SK-N-SH (cell line): ENCODE measurements at regions not wholly inside any gene's neighbourhood (a gene's known extent, or its start where the extent isn't known, plus 50 kb on each side); places are given as distances from the start of the nearest gene placed in this dataset.

ENCODE experiments used
- CTCF ChIA-PET: fragments of 300-600, 350-600 bp; formaldehyde crosslinking; extraction: SDS; loops from one replicate; lab custom pipeline; 2021; lab: Yijun Ruan, JAX
- POLR2A ChIA-PET: fragments of 350-600 bp; sonication (Branson Sonifier 250); formaldehyde crosslinking; extraction: SDS; loops from one replicate; lab custom pipeline; 2020; ENCODE audit warnings: antibody characterized with exemption, inconsistent platforms; lab: Yijun Ruan, JAX
- DNase-seq: peaks from one replicate; pipeline ENCODE4 v3.0.0; 2012
- H2AFZ ChIP-seq: fragments of 200-600 bp; sonication (generic); 2 replicates; pipeline ENCODE4 v1.8.1; 2016; ENCODE audit warnings: antibody characterized with exemption, mild to moderate bottlenecking, low read depth
- H3F3A ChIP-seq: fragments of 200-600 bp; sonication (generic); replicated peaks from 2 replicates; pipeline ENCODE3; 2016; ENCODE audit warnings: antibody characterized with exemption, mild to moderate bottlenecking; ENCODE audit not compliant: insufficient read depth
- H3K27ac ChIP-seq, 2 experiments: fragments of 200-500 bp in 1 of 2; fragments of 200-600 bp in 1 of 2; sonication (Bioruptor generic) in 1 of 2; sonication (generic), shearing (Covaris generic) in 1 of 2; 2 replicates each; pipeline versions ENCODE4 v1.5.1 to v1.6.1; 2014 to 2016; ENCODE audit warnings: low read depth in 2 of 2, inconsistent platforms in 1 of 2, low read length in 1 of 2, mild to moderate bottlenecking in 1 of 2, mixed read lengths in 1 of 2
- H3K27me3 ChIP-seq: fragments of 200-600 bp; sonication (generic), shearing (Covaris generic); 2 replicates; pipeline ENCODE4 v1.6.1; 2016; ENCODE audit warnings: mixed run types; ENCODE audit not compliant: insufficient read depth
- H3K36me3 ChIP-seq, 2 experiments: fragments of 200-500 bp in 1 of 2; fragments of 200-600 bp in 1 of 2; sonication (Bioruptor generic) in 1 of 2; sonication (generic) in 1 of 2; replicated peaks in 1 of 2; 2 replicates each; pipeline versions ENCODE3 to v1.5.1; 2014 to 2016; ENCODE audit warnings: low read length in 1 of 2, mild to moderate bottlenecking in 1 of 2; ENCODE audit not compliant: insufficient read depth in 2 of 2, control insufficient read depth in 1 of 2
- H3K4me1 ChIP-seq, 2 experiments: fragments of 200-500 bp in 1 of 2; fragments of 200-600 bp in 1 of 2; sonication (Bioruptor generic) in 1 of 2; sonication (generic), shearing (Covaris generic) in 1 of 2; 2 replicates each; pipeline versions ENCODE4 v1.5.1 to v1.6.1; 2014 to 2016; ENCODE audit warnings: low read depth in 1 of 2, low read length in 1 of 2, mixed run types in 1 of 2; ENCODE audit not compliant: insufficient read depth in 2 of 2, control insufficient read depth in 1 of 2
- H3K4me2 ChIP-seq: fragments of 200-600 bp; sonication (generic), shearing (Covaris generic); 2 replicates; pipeline ENCODE4 v1.6.1; 2017; ENCODE audit warnings: mixed run types
- H3K4me3 ChIP-seq, 2 experiments: fragments of 200-500 bp in 1 of 2; fragments of 200-600 bp in 1 of 2; sonication (Bioruptor generic) in 1 of 2; sonication (generic), shearing (Covaris generic) in 1 of 2; 2 replicates each; pipeline versions ENCODE4 v1.5.1 to v1.8.1; 2014 to 2016; ENCODE audit warnings: low read depth in 2 of 2, inconsistent platforms in 1 of 2, low read length in 1 of 2, mild to moderate bottlenecking in 1 of 2, mixed read lengths in 1 of 2, moderate library complexity in 1 of 2
- H3K79me2 ChIP-seq: fragments of 200-600 bp; sonication (generic); 2 replicates; pipeline ENCODE4 v1.8.1; 2017; ENCODE audit warnings: mild to moderate bottlenecking; ENCODE audit not compliant: insufficient read depth
- H3K9ac ChIP-seq: fragments of 200-600 bp; sonication (generic); 2 replicates; pipeline ENCODE4 v1.6.1; 2017; ENCODE audit warnings: mixed run types
- H3K9me2 ChIP-seq: fragments of 200-600 bp; sonication (generic); 2 replicates; pipeline ENCODE4 v1.6.1; 2017; ENCODE audit warnings: mixed run types
- H3K9me3 ChIP-seq: fragments of 200-600 bp; sonication (generic); 2 replicates; pipeline ENCODE4 v1.6.1; 2017; ENCODE audit warnings: mixed run types, mild to moderate bottlenecking, moderate library complexity
- H4K20me1 ChIP-seq: fragments of 200-600 bp; sonication (generic); 2 replicates; pipeline ENCODE4 v1.6.1; 2017; ENCODE audit warnings: mild to moderate bottlenecking, mixed run types; ENCODE audit not compliant: insufficient read depth
- EP300 ChIP-seq, 2 experiments: IDR thresholded peaks; 2 replicates each; pipeline versions ENCODE4 v1.4.0 to v1.6.1; 2012; ENCODE audit warnings: borderline replicate concordance in 1 of 2, low read depth in 1 of 2, low read length in 1 of 2
- FOSL2 ChIP-seq: IDR thresholded peaks from 2 replicates; pipeline ENCODE4 v1.4.0; 2012; ENCODE audit warnings: low read depth, mild to moderate bottlenecking, moderate library complexity, borderline replicate concordance
- FOXJ3 ChIP-seq: sonication (generic); formaldehyde crosslinking; IDR thresholded peaks from 2 replicates; pipeline ENCODE4 v1.5.1; 2020; ENCODE audit warnings: mild to moderate bottlenecking, missing genetic modification reagents
- FOXM1 ChIP-seq: IDR thresholded peaks from 2 replicates; pipeline ENCODE4 v1.4.0; 2012; ENCODE audit warnings: low read depth, mild to moderate bottlenecking
- GATA2 ChIP-seq: sonication (generic); formaldehyde crosslinking; IDR thresholded peaks from 2 replicates; pipeline ENCODE4 v1.5.0; 2020; ENCODE audit warnings: mild to moderate bottlenecking, missing genetic modification reagents
- IRF3 ChIP-seq: fragments of 150-350 bp; IDR thresholded peaks from 2 replicates; pipeline ENCODE4 v1.6.1; 2016; ENCODE audit warnings: mild to moderate bottlenecking, low read depth, low read length
- MAX ChIP-seq: IDR thresholded peaks from 2 replicates; pipeline ENCODE4 v1.4.0; 2012; ENCODE audit warnings: low read depth
- MEF2A ChIP-seq: IDR thresholded peaks from 2 replicates; pipeline ENCODE4 v1.4.0; 2012; ENCODE audit warnings: low read depth, borderline replicate concordance
- POLR2AphosphoS5 ChIP-seq: IDR thresholded peaks from 2 replicates; pipeline ENCODE4 v1.6.1; 2012; ENCODE audit warnings: low read depth, low read length
- RAD21 ChIP-seq: IDR thresholded peaks from 2 replicates; pipeline ENCODE4 v1.6.1; 2012; ENCODE audit warnings: mild to moderate bottlenecking, low read length
- SIN3A ChIP-seq: IDR thresholded peaks from 2 replicates; pipeline ENCODE4 v1.6.1; 2012; ENCODE audit warnings: low read depth, mild to moderate bottlenecking, low read length, moderate library complexity, borderline replicate concordance
- TAF1 ChIP-seq: IDR thresholded peaks from 2 replicates; pipeline ENCODE4 v1.6.1; 2012; ENCODE audit warnings: low read depth, mild to moderate bottlenecking, low read length, moderate library complexity, borderline replicate concordance
- TCF12 ChIP-seq: IDR thresholded peaks from 2 replicates; pipeline ENCODE4 v1.4.0; 2012
- TEAD4 ChIP-seq: IDR thresholded peaks from 2 replicates; pipeline ENCODE4 v1.4.0; 2012; ENCODE audit warnings: mild to moderate bottlenecking, borderline replicate concordance; ENCODE audit not compliant: insufficient read depth
- USF1 ChIP-seq: IDR thresholded peaks from 2 replicates; pipeline ENCODE4 v1.4.0; 2012; ENCODE audit warnings: low read depth, borderline replicate concordance
- YY1 ChIP-seq: IDR thresholded peaks from 2 replicates; pipeline ENCODE4 v1.4.0; 2012; ENCODE audit warnings: low read depth, mild to moderate bottlenecking
- WGBS: methylation state at CpG from one replicate; pipeline ENCODE4 v1.1.6; 2017; ENCODE audit warnings: low lambda C conversion rate; 5-methylcytosine and 5-hydroxymethylcytosine counted together
- TF ChIP-seq, protein P1 (sequence below): IDR thresholded peaks from 2 replicates; pipeline ENCODE4 v1.6.1; 2012; ENCODE audit warnings: mild to moderate bottlenecking, low read depth, low read length, moderate library complexity
- TF ChIP-seq, protein P2 (sequence below): fragments of 200-600 bp; sonication (generic); IDR thresholded peaks from 2 replicates; pipeline ENCODE4 v1.6.1; 2017; ENCODE audit warnings: antibody characterized with exemption, mild to moderate bottlenecking, moderate library complexity

GRCh38 chr16:64809876-64810629 lies 311.8 kb downstream of the CDH11 start:
- Histone ChIP-seq H3F3A (no peaks in the 10 kb centered on the region), H3K9me3 (no peaks in the 10 kb centered on the region), H4K20me1 (no peaks in the 10 kb centered on the region), H3K27me3 (no peaks in the 10 kb centered on the region), H3K9me2 (no peaks in the 10 kb centered on the region), H3K4me3 (no peak overlapping the region), H3K9ac (no peak overlapping the region), H2AFZ (no peak overlapping the region), H3K4me2 (no peak overlapping the region), H3K4me1 (no peaks in the 10 kb centered on the region), H3K36me3 (no peaks in the 10 kb centered on the region), H3K79me2 (no peaks in the 10 kb centered on the region), H3K27ac (no peak overlapping the region)
- ChIA-PET POLR2A (no interaction called here), CTCF (interaction anchor here (0.6 kb wide), 1 partner anchor 258 kb away, joined by 3 read pairs; no protein-coding TSS in a partner anchor)
- 65% methylated on average over 3 of the region's 3 CpGs for WGBS
- no peak for DNase-seq
- TF ChIP-seq FOXJ3 (CRISPR knock-in tag) (no peak), POLR2AphosphoS5 (no peak), MEF2A (no peak), MAX (no peak), FOXM1 (no peak), SIN3A (no peak), YY1 (no peak), FOSL2 (no peak), TCF12 (no peak), TEAD4 (no peak), USF1 (no peak), RAD21 (no peak)
- TF ChIP-seq, all 33 proteins: peak for 0

DNA sequence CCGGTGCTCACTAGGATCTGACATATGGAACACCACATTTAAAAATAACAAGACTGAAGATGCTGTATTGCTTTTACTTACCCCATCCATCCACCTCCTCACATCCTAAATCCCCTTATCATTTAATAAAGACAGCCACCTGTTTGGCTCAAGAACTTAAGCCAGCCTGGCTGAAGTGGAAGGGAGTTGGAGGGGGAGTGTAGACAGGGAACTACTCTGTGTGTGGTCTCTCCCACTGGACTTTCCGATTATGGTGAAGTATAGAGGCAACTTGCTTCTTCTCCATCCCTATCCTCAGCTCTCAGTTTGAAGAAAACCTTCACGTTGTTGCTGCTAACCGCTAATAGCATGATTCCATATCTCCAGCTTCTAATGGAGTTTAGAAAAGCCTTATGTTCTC lies 313.4 kb downstream of the CDH11 start:
- ChIA-PET POLR2A (no interaction called here), CTCF (interaction anchor here (0.6 kb wide), 1 partner anchor 39 kb away, joined by 3 read pairs; no protein-coding TSS in a partner anchor)
- WGBS = 76% methylated on average over 4 of the region's 4 CpGs
- TF ChIP-seq, protein P1, sequence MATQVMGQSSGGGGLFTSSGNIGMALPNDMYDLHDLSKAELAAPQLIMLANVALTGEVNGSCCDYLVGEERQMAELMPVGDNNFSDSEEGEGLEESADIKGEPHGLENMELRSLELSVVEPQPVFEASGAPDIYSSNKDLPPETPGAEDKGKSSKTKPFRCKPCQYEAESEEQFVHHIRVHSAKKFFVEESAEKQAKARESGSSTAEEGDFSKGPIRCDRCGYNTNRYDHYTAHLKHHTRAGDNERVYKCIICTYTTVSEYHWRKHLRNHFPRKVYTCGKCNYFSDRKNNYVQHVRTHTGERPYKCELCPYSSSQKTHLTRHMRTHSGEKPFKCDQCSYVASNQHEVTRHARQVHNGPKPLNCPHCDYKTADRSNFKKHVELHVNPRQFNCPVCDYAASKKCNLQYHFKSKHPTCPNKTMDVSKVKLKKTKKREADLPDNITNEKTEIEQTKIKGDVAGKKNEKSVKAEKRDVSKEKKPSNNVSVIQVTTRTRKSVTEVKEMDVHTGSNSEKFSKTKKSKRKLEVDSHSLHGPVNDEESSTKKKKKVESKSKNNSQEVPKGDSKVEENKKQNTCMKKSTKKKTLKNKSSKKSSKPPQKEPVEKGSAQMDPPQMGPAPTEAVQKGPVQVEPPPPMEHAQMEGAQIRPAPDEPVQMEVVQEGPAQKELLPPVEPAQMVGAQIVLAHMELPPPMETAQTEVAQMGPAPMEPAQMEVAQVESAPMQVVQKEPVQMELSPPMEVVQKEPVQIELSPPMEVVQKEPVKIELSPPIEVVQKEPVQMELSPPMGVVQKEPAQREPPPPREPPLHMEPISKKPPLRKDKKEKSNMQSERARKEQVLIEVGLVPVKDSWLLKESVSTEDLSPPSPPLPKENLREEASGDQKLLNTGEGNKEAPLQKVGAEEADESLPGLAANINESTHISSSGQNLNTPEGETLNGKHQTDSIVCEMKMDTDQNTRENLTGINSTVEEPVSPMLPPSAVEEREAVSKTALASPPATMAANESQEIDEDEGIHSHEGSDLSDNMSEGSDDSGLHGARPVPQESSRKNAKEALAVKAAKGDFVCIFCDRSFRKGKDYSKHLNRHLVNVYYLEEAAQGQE = no peak
- TF ChIP-seq GATA2 (CRISPR knock-in tag) (no peak), EP300 (IDR thresholded peaks at IDR 0.05; ENCODE audit: borderline replicate concordance in 1 of 2, low read depth in 1 of 2, low read length in 1 of 2) (no peak), FOXJ3 (CRISPR knock-in tag) (no peak), TAF1 (no peak), SIN3A (no peak), IRF3 (no peak)
- TF ChIP-seq, protein P2, sequence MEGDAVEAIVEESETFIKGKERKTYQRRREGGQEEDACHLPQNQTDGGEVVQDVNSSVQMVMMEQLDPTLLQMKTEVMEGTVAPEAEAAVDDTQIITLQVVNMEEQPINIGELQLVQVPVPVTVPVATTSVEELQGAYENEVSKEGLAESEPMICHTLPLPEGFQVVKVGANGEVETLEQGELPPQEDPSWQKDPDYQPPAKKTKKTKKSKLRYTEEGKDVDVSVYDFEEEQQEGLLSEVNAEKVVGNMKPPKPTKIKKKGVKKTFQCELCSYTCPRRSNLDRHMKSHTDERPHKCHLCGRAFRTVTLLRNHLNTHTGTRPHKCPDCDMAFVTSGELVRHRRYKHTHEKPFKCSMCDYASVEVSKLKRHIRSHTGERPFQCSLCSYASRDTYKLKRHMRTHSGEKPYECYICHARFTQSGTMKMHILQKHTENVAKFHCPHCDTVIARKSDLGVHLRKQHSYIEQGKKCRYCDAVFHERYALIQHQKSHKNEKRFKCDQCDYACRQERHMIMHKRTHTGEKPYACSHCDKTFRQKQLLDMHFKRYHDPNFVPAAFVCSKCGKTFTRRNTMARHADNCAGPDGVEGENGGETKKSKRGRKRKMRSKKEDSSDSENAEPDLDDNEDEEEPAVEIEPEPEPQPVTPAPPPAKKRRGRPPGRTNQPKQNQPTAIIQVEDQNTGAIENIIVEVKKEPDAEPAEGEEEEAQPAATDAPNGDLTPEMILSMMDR = no peak

More for the DNA sequence above, 313.4 kb downstream of the CDH11 start:
- no peak for DNase-seq
- Histone ChIP-seq H3K4me2 (no peak overlapping the region), H3K4me3 (no peak overlapping the region), H3K9ac (no peak overlapping the region), H3K79me2 (no peaks in the 10 kb centered on the region), H3K27me3 (no peaks in the 10 kb centered on the region), H3K9me3 (no peaks in the 10 kb centered on the region), H4K20me1 (no peaks in the 10 kb centered on the region), H3K36me3 (no peaks in the 10 kb centered on the region), H3K27ac (no peak overlapping the region), H2AFZ (no peak overlapping the region), H3K4me1 (no peaks in the 10 kb centered on the region), H3K9me2 (no peaks in the 10 kb centered on the region), H3F3A (no peaks in the 10 kb centered on the region)
